Lung (tissue), 11 donors: ENCODE measurements at regions not wholly inside any gene's neighbourhood (a gene's known extent, or its start where the extent isn't known, plus 50 kb on each side); places are given as distances from the start of the nearest gene placed in this dataset.

Source experiments
- ATAC-seq: fragments of 200-7000 bp; cut with Tn5 transposase; one replicate; pipeline ENCODE4 v1.9.1; 2020; ENCODE audit warnings: moderate number of reproducible peaks; ENCODE audit not compliant: insufficient read depth, low FRiP score
- DNase-seq, 3 donors: peaks; one replicate each; pipeline ENCODE4 v3.0.0-alpha.2; 2013 to 2017
- H3K27ac ChIP-seq, 2 donors: one replicate each; pipeline ENCODE4 v1.5.1; 2013; ENCODE audit warnings: mild to moderate bottlenecking in 2 of 2, moderate library complexity in 2 of 2, control low read depth in 1 of 2, inconsistent platforms in 1 of 2, low read depth in 1 of 2, low read length in 1 of 2
- H3K27me3 ChIP-seq, 3 donors: one replicate each; pipeline ENCODE4 v1.5.1; 2013; ENCODE audit warnings: low read length in 2 of 3; ENCODE audit not compliant: control insufficient read depth in 3 of 3, insufficient read depth in 3 of 3
- H3K36me3 ChIP-seq, 4 donors: one replicate each; pipeline ENCODE4 v1.5.1; 2013; ENCODE audit warnings: low read length in 4 of 4, mild to moderate bottlenecking in 1 of 4, moderate library complexity in 1 of 4; ENCODE audit not compliant: control insufficient read depth in 4 of 4, insufficient read depth in 4 of 4
- H3K4me1 ChIP-seq, 5 donors: one replicate each; pipeline ENCODE4 v1.5.1; 2013; ENCODE audit warnings: low read length in 5 of 5, mild to moderate bottlenecking in 2 of 5, moderate library complexity in 1 of 5; ENCODE audit not compliant: control insufficient read depth in 5 of 5, insufficient read depth in 5 of 5
- H3K4me3 ChIP-seq: one replicate; pipeline ENCODE4 v1.5.1; 2013; ENCODE audit warnings: mild to moderate bottlenecking, control low read depth, moderate library complexity
- H3K9ac ChIP-seq, 2 donors: one replicate each; pipeline ENCODE4 v1.5.1; 2013; ENCODE audit warnings: low read length in 2 of 2, control low read depth in 1 of 2; ENCODE audit not compliant: insufficient read depth in 1 of 2
- H3K9me3 ChIP-seq, 4 donors: one replicate each; pipeline ENCODE4 v1.5.1; 2013; ENCODE audit warnings: low read length in 3 of 4, mild to moderate bottlenecking in 1 of 4, moderate library complexity in 1 of 4; ENCODE audit not compliant: control insufficient read depth in 4 of 4, insufficient read depth in 3 of 4
- WGBS, 2 donors: extraction: QIAGEN DNeasy Blood & Tissue Kit; methylation state at CpG; one replicate each; pipeline ENCODE4 v1.1.7; 2013; 5-methylcytosine and 5-hydroxymethylcytosine counted together
- TF ChIP-seq, protein P1 (sequence below): IDR thresholded peaks from 2 replicates; pipeline ENCODE4 v1.5.1; 2012; ENCODE audit warnings: mild to moderate bottlenecking; ENCODE audit errors: control extremely low read depth, extremely low read depth
- donor health status: control.
- donor health status: control.
- donor health status: Bipolar disorder and iron deficiency.
- donor health status: healthy.
- donor health status: DM: yes; HTN: yes; CAD: no.

DNA sequence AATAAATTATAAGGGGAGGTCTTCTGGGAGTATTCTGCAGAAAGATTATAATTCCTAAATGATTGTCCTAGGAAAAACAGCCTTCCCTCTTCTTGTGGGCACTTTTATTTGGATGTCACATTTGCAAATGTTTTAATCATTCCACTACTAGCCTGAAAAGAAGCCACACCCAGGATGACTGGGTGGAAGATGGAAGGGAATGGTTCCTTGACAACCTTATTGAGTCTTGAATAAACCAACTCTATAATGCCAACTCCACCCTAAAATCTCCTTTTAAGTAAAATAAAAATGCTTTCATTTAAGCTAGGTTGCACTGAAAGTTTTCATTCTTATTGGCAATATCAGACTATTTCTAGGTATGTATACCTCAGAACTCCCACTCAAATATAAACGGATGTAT lies 494.6 kb downstream of the RFC3 start:
- TF ChIP-seq, protein P1, sequence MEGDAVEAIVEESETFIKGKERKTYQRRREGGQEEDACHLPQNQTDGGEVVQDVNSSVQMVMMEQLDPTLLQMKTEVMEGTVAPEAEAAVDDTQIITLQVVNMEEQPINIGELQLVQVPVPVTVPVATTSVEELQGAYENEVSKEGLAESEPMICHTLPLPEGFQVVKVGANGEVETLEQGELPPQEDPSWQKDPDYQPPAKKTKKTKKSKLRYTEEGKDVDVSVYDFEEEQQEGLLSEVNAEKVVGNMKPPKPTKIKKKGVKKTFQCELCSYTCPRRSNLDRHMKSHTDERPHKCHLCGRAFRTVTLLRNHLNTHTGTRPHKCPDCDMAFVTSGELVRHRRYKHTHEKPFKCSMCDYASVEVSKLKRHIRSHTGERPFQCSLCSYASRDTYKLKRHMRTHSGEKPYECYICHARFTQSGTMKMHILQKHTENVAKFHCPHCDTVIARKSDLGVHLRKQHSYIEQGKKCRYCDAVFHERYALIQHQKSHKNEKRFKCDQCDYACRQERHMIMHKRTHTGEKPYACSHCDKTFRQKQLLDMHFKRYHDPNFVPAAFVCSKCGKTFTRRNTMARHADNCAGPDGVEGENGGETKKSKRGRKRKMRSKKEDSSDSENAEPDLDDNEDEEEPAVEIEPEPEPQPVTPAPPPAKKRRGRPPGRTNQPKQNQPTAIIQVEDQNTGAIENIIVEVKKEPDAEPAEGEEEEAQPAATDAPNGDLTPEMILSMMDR, result no peak
- Histone ChIP-seq H3K9me3 (no peaks in the 10 kb centered on the region), H3K27me3 (no peaks in the 10 kb centered on the region), H3K4me3 (no peak overlapping the region), H3K4me1 (no peaks in the 10 kb centered on the region), H3K9ac (no peak overlapping the region), H3K27ac (no peak overlapping the region), H3K36me3 (no peaks in the 10 kb centered on the region)
- ATAC-seq (no peak), DNase-seq (no peak)
- 95 to 97% methylated on average over 1 of the region's 1 CpG for WGBS, 2 donors

DNA sequence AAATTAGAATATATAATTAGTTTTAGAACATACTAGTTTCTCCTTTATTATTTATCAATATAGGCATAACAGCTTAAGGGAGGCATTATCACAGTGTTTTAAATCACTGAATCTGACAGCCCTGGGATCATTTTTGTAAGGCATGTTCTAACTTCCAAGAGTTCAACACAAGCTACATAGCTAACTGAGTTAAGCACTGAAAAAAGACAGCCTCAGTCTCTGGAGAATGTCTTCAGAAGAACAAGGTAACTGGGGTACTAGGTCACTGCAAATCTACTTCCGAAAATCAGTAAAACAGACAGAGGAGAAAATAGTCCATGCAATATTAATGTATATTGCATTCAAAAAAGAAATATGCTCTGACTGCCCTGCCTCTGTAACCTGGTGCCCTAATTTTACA lies 502.1 kb downstream of the RFC3 start:
- Histone ChIP-seq H3K4me3 (no peak overlapping the region), H3K27me3 (no peaks in the 10 kb centered on the region), H3K36me3 (no peaks in the 10 kb centered on the region), H3K9me3 (no peaks in the 10 kb centered on the region), H3K27ac (no peak overlapping the region), H3K4me1 (no peaks in the 10 kb centered on the region), H3K9ac (no peak overlapping the region)
- TF ChIP-seq, protein P1, result no peak
- ATAC-seq (no peak), DNase-seq (no peak)
- WGBS, 2 donors, result 90 to 92% methylated on average over 1 of the region's 1 CpG

DNA sequence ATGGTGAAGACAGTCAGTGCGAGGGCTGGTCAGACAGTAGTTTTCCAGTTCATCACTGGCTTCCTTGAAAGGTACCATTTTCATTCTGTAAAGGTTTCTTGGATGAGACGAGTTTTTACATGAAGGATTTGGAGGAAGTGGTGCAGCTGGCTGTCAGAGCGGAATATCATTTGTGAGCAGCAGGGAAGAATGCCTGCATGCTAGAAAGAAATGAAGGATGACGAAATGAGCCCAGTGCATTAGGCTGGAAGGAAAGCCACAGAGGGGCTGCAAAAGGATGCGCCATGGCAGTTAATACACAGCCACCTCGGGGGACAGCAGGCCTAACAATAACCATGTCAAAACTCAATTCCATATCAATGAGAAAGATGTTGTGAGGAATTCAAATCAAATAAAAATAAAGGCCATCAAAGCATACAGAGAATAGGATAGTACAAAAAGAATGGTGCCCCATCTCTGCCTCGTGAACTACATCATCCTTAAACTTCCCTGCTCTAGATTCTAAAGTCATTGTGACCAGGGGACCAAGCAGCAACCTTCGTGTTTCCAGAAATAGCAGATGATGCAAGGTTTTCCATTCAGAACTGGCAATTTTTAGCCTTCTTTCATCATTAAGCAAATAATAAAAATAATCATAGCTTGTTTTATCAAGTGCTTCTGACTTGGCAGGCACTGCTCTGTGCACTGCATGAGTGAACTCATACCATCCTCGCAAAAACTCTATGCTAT lies 504.2 kb downstream of the RFC3 start:
- Histone ChIP-seq H3K36me3 (no peaks in the 10 kb centered on the region), H3K9ac (no peak overlapping the region), H3K4me3 (no peak overlapping the region), H3K27me3 (no peaks in the 10 kb centered on the region), H3K9me3 (no peaks in the 10 kb centered on the region), H3K4me1 (no peaks in the 10 kb centered on the region), H3K27ac (no peak overlapping the region)
- 75 to 78% methylated on average over 9 of the region's 9 CpGs for WGBS, 2 donors
- ATAC-seq (peak; percentile 11), DNase-seq (peak in 2 of 3 donors; percentile 10 to 34)
- TF ChIP-seq, protein P1, result no peak

DNA sequence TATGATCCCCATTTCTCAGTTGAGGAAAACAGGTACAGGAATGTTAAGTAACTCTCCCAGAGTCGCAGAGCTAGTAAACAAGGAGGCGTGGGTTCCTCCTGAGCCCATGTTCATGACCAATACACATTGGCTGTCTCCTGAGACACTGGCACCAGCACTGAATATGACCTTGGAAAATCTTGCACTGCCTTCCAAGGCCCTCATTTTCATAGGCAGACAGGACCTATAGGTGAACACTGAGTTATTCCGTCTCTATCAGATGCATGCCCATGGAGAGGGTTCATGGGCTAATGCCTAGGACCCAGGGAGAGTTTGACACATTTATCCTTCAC lies 504.8 kb downstream of the RFC3 start:
- H3K36me3 ChIP-seq, result no peaks in the 10 kb centered on the region
- no peak overlapping the region for H3K4me3 ChIP-seq
- H3K27ac ChIP-seq, result no peak overlapping the region
- TF ChIP-seq, protein P1, result no peak
- 73 to 78% methylated on average over 3 of the region's 3 CpGs for WGBS, 2 donors
- no peaks in the 10 kb centered on the region for H3K4me1 ChIP-seq
- ATAC-seq, result no peak
- DNase-seq, result no peak
- H3K27me3 ChIP-seq, result no peaks in the 10 kb centered on the region
- H3K9ac ChIP-seq, result no peak overlapping the region
- H3K9me3 ChIP-seq, result no peaks in the 10 kb centered on the region
